Calu3 (cell line): ENCODE measurements at regions not wholly inside any gene's neighbourhood (a gene's known extent, or its start where the extent isn't known, plus 50 kb on each side); places are given as distances from the start of the nearest gene placed in this dataset.

Experiments used
- BruUV-seq: library from RNA; stranded (reverse); fragments of 400-500 nt; replicated peaks from 2 replicates; lab custom pipeline; 2021; lab: Mats Ljungman, UMichigan
- CTCF ChIA-PET: fragments of 300-600 bp; sonication (Branson Sonifier 250); formaldehyde crosslinking; loops from one replicate; lab custom pipeline; 2022; ENCODE audit warnings: antibody characterized with exemption; lab: Charles Lee
- DNase-seq: peaks from one replicate; pipeline ENCODE4 v3.0.0; 2022
- H3K27ac Mint-ChIP-seq: one replicate; pipeline ENCODE4 v1.8.0; 2022; ENCODE audit warnings: mixed read lengths; ENCODE audit not compliant: unreplicated experiment
- H3K27me3 Mint-ChIP-seq: one replicate; pipeline ENCODE4 v1.8.0; 2022; ENCODE audit warnings: mixed read lengths; ENCODE audit not compliant: unreplicated experiment
- H3K36me3 Mint-ChIP-seq: one replicate; pipeline ENCODE4 v1.8.0; 2022; ENCODE audit warnings: mild to moderate bottlenecking, moderate library complexity, mixed read lengths; ENCODE audit not compliant: insufficient read depth, unreplicated experiment
- H3K4me1 Mint-ChIP-seq: one replicate; pipeline ENCODE4 v1.8.0; 2022; ENCODE audit warnings: mild to moderate bottlenecking, low read depth, mixed read lengths; ENCODE audit not compliant: unreplicated experiment
- H3K4me3 Mint-ChIP-seq: one replicate; pipeline ENCODE4 v1.8.0; 2022; ENCODE audit warnings: mild to moderate bottlenecking, low read depth, moderate library complexity, mixed read lengths; ENCODE audit not compliant: unreplicated experiment
- H3K9me3 Mint-ChIP-seq: one replicate; pipeline ENCODE4 v1.8.0; 2022; ENCODE audit warnings: low read depth, mixed read lengths; ENCODE audit not compliant: unreplicated experiment
- intact Hi-C: fragments of 100-400 bp; cut with micrococcal nuclease; formaldehyde crosslinking; loops from one replicate; pipeline ENCODE4 v1.10.0; 2022; ENCODE audit not compliant: unreplicated experiment
- TF ChIP-seq, protein P1 (sequence below): fragments of 200-600 bp; IDR thresholded peaks from one replicate; pipeline ENCODE4 v1.8.0; 2022; ENCODE audit warnings: antibody characterized with exemption; ENCODE audit not compliant: unreplicated experiment

DNA sequence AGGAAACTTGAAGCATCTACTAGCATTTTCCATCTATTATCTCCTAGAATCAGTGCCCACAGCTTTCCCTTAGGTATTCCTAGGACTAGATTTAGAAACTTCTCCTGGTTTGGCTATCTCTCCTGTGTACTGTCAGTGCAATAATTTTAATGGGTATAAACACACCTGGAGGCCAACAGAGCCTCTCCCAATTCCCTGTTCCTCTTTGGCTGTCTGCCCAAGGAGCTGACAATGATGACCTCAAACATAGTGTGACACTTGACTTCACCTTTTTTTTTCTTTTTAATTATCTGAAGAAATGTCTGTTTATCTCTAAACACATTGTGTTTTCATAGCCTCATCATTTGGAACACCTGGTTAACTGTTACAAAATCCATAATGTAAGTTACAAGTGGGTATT is 754.5 kb upstream of the ALCAM start:
- Mint-ChIP-seq H3K36me3 (no peaks in the 10 kb centered on the region), H3K4me1 (no peaks in the 10 kb centered on the region), H3K27ac (no peak overlapping the region), H3K4me3 (no peak overlapping the region), H3K9me3 (peaks cover 5% of the 10 kb centered on the region), H3K27me3 (no peaks in the 10 kb centered on the region)
- no TSS peak for BruUV-seq
- TF ChIP-seq, protein P1, sequence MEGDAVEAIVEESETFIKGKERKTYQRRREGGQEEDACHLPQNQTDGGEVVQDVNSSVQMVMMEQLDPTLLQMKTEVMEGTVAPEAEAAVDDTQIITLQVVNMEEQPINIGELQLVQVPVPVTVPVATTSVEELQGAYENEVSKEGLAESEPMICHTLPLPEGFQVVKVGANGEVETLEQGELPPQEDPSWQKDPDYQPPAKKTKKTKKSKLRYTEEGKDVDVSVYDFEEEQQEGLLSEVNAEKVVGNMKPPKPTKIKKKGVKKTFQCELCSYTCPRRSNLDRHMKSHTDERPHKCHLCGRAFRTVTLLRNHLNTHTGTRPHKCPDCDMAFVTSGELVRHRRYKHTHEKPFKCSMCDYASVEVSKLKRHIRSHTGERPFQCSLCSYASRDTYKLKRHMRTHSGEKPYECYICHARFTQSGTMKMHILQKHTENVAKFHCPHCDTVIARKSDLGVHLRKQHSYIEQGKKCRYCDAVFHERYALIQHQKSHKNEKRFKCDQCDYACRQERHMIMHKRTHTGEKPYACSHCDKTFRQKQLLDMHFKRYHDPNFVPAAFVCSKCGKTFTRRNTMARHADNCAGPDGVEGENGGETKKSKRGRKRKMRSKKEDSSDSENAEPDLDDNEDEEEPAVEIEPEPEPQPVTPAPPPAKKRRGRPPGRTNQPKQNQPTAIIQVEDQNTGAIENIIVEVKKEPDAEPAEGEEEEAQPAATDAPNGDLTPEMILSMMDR: no peak
- CTCF ChIA-PET: no interaction called here
- intact Hi-C loops: no loop called here
- DNase-seq: no peak

DNA sequence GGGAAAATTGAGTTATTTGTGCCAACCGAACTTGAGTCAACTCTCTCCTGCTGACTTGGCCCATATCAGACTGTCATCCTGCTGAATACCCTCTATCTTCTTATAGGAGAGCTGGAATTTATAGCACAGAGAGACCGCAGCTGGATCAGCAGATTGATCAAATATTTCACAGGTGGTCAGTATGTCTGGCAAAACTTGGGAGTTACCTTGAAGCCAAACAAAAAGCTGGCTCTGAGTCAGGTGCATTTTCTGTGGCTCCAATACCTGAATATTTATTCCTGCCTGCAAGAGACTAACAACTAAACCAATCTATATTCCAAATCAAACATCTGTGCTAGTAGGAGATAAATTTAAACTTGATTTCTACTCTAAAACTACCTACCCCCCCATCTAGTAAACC is 752.1 kb upstream of the ALCAM start:
- H3K4me3 Mint-ChIP-seq: no peak overlapping the region
- peaks cover 6% of the 10 kb centered on the region for H3K9me3 Mint-ChIP-seq
- H3K27me3 Mint-ChIP-seq: no peaks in the 10 kb centered on the region
- no TSS peak for BruUV-seq
- TF ChIP-seq, protein P1: no peak
- intact Hi-C loops: no loop called here
- DNase-seq: no peak
- no peak overlapping the region for H3K27ac Mint-ChIP-seq
- no peaks in the 10 kb centered on the region for H3K36me3 Mint-ChIP-seq
- no peaks in the 10 kb centered on the region for H3K4me1 Mint-ChIP-seq
- CTCF ChIA-PET: interaction anchor here (0.6 to 1.2 kb wide), 2 partner anchors 10 to 1941 kb away, joined by 3 read pairs; no protein-coding TSS in a partner anchor

DNA sequence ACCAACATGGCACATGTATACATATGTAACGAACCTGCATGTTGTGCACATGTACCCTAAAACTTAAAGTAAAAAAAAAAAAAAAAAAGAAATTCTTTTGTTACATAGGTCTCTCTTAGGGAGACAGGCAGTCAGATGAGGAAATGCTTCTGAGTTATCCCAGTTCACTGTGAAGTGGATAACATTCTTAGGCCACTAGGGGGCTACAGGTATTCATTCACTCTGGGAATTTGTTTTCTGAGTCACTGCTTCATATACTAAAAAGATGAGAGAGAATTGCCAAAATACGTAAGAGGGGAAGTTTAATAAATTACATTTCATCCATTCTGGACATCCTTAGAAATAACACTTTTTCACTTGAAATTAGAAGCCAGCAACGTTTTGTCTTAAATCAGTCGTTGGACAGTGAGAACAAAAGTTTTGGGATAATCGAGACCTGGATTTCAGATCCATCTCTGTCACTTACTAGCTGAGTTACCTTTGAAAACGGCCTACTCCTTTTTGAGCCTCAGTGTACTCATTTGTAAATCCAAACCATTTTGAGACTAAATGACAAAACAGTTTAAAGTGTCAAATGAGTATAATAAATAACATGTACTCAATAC is 738.4 kb upstream of the ALCAM start:
- Mint-ChIP-seq H3K4me1 (no peaks in the 10 kb centered on the region), H3K36me3 (no peaks in the 10 kb centered on the region), H3K9me3 (peaks cover 2% of the 10 kb centered on the region), H3K4me3 (no peak overlapping the region), H3K27ac (no peak overlapping the region), H3K27me3 (no peaks in the 10 kb centered on the region)
- DNase-seq: peak; percentile 10
- no TSS peak for BruUV-seq
- TF ChIP-seq, protein P1: no peak
- CTCF ChIA-PET: no interaction called here
- intact Hi-C loops: loop anchor here (1.0 kb wide), 1 partner anchor 738 kb away; the partner anchor contains the start of gene ALCAM

DNA sequence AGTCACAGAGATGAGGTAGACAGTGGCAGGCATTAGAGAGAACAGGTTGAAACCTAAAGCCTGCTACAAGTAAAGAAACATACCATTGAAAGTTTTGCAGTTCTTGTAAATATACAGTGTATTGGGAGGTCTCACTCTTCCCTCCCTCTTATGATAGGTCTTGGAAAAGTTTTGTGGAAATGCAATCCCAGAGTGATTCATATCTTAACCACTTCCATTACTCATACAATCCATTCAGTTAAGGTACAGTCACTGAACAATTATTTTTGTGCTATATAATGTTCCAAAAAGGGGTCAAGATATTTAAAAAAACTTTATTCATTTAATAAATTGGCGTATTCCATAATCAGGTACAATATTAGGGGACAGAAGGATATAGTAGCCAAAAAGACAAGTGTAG is 737.7 kb upstream of the ALCAM start:
- no peaks in the 10 kb centered on the region for H3K27me3 Mint-ChIP-seq
- TF ChIP-seq, protein P1: no peak
- no TSS peak for BruUV-seq
- intact Hi-C loops: no loop called here
- no peak overlapping the region for H3K4me3 Mint-ChIP-seq
- H3K9me3 Mint-ChIP-seq: peaks cover 2% of the 10 kb centered on the region
- no peaks in the 10 kb centered on the region for H3K4me1 Mint-ChIP-seq
- no peak overlapping the region for H3K27ac Mint-ChIP-seq
- DNase-seq: no peak
- CTCF ChIA-PET: no interaction called here
- no peaks in the 10 kb centered on the region for H3K36me3 Mint-ChIP-seq
